Neural crest cell (in vitro differentiated cells): ENCODE measurements at regions not wholly inside any gene's neighbourhood (a gene's known extent, or its start where the extent isn't known, plus 50 kb on each side); places are given as distances from the start of the nearest gene placed in this dataset.
"Not testable (repeated sequence)": the region's sequence is repeated elsewhere in the genome, so short reads cannot be mapped to it uniquely, and the experiment has no call there.

ENCODE experiments used
- DNase-seq: peaks from one replicate; pipeline ENCODE4 v3.0.0; 2021; ENCODE audit warnings: low read depth, mixed read lengths, low spot score
- H3K27ac Mint-ChIP-seq: one replicate; pipeline ENCODE4 v1.8.0; 2021; ENCODE audit warnings: mild to moderate bottlenecking, mixed read lengths; ENCODE audit not compliant: unreplicated experiment
- H3K27me3 Mint-ChIP-seq: 2 replicates; pipeline ENCODE4 v1.8.0; 2021; ENCODE audit warnings: low read depth, mild to moderate bottlenecking, mixed read lengths
- H3K36me3 Mint-ChIP-seq: 2 replicates; pipeline ENCODE4 v1.8.0; 2021; ENCODE audit warnings: low read depth, mild to moderate bottlenecking, mixed read lengths
- H3K4me1 Mint-ChIP-seq: 2 replicates; pipeline ENCODE4 v1.8.0; 2021; ENCODE audit warnings: mixed read lengths
- H3K4me3 Mint-ChIP-seq: one replicate; pipeline ENCODE4 v1.8.0; 2021; ENCODE audit warnings: mild to moderate bottlenecking, mixed read lengths
- H3K9me3 Mint-ChIP-seq: 2 replicates; pipeline ENCODE4 v1.8.0; 2021; ENCODE audit warnings: mixed read lengths
- TF ChIP-seq, protein P1 (sequence below): fragments of 200-600 bp; sonication (generic); conservative IDR thresholded peaks from 2 replicates; pipeline ENCODE4 v1.5.0; 2021; ENCODE audit warnings: antibody characterized with exemption, mild to moderate bottlenecking

DNA sequence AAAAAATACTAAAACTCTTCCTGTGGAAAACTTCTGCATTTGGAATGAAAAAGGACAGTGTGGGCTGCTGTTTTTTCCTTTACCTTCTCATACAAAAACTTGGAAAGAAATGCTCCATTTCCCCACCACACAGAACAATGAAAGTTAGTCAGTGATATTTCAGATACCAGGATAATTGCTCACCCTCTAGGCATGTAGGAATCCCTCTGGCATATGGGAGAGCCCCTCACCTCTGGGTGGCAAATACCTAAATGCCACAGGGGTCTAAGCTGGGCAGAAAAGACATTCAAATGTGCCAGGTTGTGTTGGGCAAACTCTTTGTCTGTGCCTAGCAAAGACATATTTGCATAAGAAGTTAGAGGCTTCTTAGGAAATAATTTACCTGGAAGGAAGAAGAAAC, 560.3 kb upstream of the NR2F2 start:
- Mint-ChIP-seq H3K9me3 (no peaks in the 10 kb centered on the region), H3K36me3 (no peaks in the 10 kb centered on the region), H3K4me3 (no peak overlapping the region)

DNA sequence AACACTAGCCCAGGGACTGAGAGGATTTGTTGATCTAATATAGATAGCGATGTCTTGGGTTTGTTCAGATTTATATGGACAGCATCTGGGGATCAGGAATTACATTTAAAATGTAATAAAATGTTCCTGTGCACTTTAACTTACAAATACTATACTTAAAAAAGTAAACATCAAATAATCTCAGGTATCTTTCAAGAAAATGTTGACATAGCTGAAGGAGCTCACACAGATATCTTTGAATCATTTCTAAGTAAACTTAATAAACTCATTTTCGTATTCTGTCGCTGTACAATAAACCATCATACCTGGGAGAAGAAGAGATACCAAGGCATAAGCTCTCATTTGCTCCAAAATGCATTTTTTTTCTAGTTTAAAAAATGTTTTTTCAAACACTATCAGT, 557.5 kb upstream of the NR2F2 start:
- H3K27me3 Mint-ChIP-seq = no peaks in the 10 kb centered on the region
- H3K4me1 Mint-ChIP-seq = peaks cover 15% of the 10 kb centered on the region
- no peaks in the 10 kb centered on the region for H3K9me3 Mint-ChIP-seq
- no peak for DNase-seq
- no peak overlapping the region for H3K27ac Mint-ChIP-seq
- no peaks in the 10 kb centered on the region for H3K36me3 Mint-ChIP-seq
- no peak overlapping the region for H3K4me3 Mint-ChIP-seq
- TF ChIP-seq, protein P1, sequence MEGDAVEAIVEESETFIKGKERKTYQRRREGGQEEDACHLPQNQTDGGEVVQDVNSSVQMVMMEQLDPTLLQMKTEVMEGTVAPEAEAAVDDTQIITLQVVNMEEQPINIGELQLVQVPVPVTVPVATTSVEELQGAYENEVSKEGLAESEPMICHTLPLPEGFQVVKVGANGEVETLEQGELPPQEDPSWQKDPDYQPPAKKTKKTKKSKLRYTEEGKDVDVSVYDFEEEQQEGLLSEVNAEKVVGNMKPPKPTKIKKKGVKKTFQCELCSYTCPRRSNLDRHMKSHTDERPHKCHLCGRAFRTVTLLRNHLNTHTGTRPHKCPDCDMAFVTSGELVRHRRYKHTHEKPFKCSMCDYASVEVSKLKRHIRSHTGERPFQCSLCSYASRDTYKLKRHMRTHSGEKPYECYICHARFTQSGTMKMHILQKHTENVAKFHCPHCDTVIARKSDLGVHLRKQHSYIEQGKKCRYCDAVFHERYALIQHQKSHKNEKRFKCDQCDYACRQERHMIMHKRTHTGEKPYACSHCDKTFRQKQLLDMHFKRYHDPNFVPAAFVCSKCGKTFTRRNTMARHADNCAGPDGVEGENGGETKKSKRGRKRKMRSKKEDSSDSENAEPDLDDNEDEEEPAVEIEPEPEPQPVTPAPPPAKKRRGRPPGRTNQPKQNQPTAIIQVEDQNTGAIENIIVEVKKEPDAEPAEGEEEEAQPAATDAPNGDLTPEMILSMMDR = no peak

More for the DNA sequence above, 560.3 kb upstream of the NR2F2 start:
- Mint-ChIP-seq H3K4me1 (peaks cover 15% of the 10 kb centered on the region), H3K27me3 (no peaks in the 10 kb centered on the region), H3K27ac (no peak overlapping the region)
- no peak for DNase-seq
- TF ChIP-seq, protein P1 = no peak

DNA sequence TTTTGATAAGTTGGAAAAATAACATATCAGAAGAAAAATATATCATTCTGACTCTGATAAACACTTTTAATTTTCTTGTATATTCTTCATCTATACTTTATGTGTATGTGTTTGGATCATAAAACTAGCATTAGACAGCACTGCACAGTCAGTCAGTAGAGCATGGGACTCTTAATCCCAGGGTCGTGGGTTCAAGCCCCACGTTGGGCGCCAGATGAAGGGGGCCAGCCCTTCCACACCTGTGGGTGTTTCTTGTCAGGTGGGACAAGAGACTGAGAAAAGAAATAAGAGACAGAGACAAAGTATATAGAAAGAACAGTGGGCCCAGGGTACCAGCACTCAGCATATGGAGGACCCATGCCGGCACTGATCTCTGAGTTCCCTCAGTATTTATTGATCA, 546.0 kb upstream of the NR2F2 start:
- TF ChIP-seq, protein P1 = no peak
- Mint-ChIP-seq H3K27ac (no peak overlapping the region), H3K4me3 (no peak overlapping the region), H3K9me3 (peaks cover 30% of the 10 kb centered on the region), H3K36me3 (peaks cover 40% of the 10 kb centered on the region), H3K4me1 (no peaks in the 10 kb centered on the region), H3K27me3 (no peaks in the 10 kb centered on the region)
- no peak for DNase-seq

DNA sequence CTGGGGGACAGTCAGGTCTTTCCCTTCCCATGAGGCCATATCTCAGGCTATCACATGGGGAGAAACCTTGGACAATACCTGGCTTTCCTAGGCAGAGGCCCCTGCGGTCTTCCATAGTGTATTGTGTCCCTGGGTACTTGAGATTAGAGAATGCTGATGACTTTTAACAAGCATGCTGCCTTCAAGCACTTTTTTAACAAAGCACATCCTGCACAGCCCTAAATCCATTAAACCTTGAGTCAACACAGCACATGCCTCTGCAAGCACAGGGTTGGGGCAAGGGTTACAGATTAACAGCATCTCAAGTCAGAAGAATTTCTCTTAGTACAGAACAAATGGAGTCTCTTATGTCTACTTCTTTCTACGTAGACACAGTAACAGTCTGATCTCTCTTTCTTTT, 545.2 kb upstream of the NR2F2 start:
- not testable (repeated sequence) for H3K4me1 Mint-ChIP-seq, H3K27me3 Mint-ChIP-seq, H3K4me3 Mint-ChIP-seq, H3K27ac Mint-ChIP-seq, DNase-seq
- Mint-ChIP-seq H3K9me3 (peaks cover 30% of the 10 kb centered on the region), H3K36me3 (peaks cover 40% of the 10 kb centered on the region)

DNA sequence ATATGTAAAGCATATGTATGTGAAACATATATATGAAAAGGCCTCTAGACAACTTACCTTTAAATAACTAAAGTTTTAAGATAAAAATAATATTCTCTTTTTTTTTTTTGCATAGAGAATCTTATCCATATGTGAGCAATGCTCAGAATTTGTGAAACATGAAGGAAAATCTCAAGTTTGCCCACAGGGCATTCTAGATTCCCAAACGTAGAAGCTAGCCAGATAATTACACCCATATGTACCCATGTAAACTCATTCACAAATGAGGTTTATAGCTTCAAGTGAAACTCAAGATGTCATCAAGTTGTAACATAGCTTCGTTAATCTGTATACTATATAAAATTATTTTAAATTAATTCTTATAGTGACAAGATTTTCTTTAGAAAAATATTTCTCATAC, 537.3 kb upstream of the NR2F2 start:
- peaks cover 6% of the 10 kb centered on the region for H3K9me3 Mint-ChIP-seq
- no peak overlapping the region for H3K27ac Mint-ChIP-seq
- no peak overlapping the region for H3K4me3 Mint-ChIP-seq
- peaks cover 34% of the 10 kb centered on the region for H3K4me1 Mint-ChIP-seq
- TF ChIP-seq, protein P1 = no peak
- no peaks in the 10 kb centered on the region for H3K36me3 Mint-ChIP-seq
- no peak for DNase-seq
- H3K27me3 Mint-ChIP-seq = no peaks in the 10 kb centered on the region

DNA sequence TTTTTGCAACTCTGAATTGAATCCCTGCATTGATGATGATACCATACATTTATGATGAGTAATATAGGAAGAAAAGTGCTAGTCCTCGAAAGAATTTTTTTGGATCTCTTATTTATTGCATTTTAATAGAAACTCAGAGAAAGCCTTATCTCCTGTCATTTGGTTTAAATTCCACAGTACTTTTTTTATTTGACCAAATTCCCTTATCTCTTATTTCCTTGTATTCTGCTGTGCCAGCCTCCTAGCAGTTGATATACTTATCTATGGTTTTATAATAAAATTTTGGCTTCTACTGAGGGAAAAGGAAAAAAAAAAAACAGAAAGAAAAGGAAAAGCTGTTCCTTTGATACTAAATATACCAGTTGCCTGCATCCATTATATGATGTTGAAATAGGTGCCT, 535.1 kb upstream of the NR2F2 start:
- no peaks in the 10 kb centered on the region for H3K36me3 Mint-ChIP-seq
- H3K27me3 Mint-ChIP-seq = no peaks in the 10 kb centered on the region
- peaks cover 26% of the 10 kb centered on the region for H3K4me1 Mint-ChIP-seq
- H3K4me3 Mint-ChIP-seq = no peak overlapping the region
- DNase-seq = no peak
- H3K27ac Mint-ChIP-seq = no peak overlapping the region
- peaks cover 6% of the 10 kb centered on the region for H3K9me3 Mint-ChIP-seq
- TF ChIP-seq, protein P1 = no peak
